Activated T-cell treated with anti-CD3 and anti-CD28 coated beads for 24 hours (primary cell): ENCODE measurements at regions not wholly inside any gene's neighbourhood (a gene's known extent, or its start where the extent isn't known, plus 50 kb on each side); places are given as distances from the start of the nearest gene placed in this dataset.

ENCODE experiments used
- DNase-seq: peaks from one replicate; pipeline ENCODE4 v3.0.0-alpha.2; 2020; ENCODE audit warnings: low read depth

GRCh38 chr6:5946701-5947100 is 60.0 kb downstream of the NRN1 start:
- DNase-seq = no peak

DNA sequence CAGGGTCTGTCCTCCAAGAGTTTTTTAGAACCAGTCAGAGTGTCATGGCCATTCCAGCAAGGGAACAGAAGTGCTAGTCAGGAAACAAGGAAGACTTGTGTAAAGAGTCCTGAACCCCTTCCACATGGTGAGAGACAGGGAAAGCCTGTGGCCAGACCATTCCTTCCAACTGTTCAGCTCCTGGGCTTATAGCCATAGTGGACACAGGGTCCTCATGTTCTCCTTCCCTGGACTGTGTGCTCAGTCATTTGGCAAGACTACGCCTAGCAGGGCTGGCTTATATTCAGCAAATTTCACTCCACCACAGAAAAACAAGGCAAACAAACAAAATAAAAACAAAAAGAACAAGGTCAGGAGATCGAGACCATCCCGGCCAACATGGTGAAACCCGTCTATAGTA is 60.5 kb downstream of the NRN1 start:
- no peak for DNase-seq

DNA sequence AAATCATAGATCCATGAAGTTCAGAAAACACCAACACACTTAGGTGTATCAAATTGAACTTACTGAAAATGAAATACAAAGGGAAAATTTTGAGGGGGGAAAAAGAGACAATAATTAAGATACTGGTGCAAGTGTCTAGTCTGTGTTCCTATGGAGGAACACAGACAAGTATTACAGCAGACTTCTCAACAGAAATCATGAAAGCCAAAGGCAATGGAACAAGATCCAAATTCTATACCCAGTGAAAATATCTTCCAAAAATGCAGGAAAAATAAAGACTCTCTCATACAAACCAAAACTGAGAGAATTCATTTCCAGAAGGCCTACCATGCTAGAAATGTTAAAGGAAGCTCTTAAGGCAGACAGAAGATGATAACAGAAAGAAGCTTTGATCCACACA is 63.1 kb downstream of the NRN1 start:
- DNase-seq = no peak

GRCh38 chr6:5942591-5942990 is 64.1 kb downstream of the NRN1 start:
- no peak for DNase-seq

GRCh38 chr6:5941188-5941587 is 65.5 kb downstream of the NRN1 start:
- no peak for DNase-seq

- DNase-seq = no peak
Measured at GRCh38 chr6:5938934-5939333, 67.8 kb downstream of the NRN1 start.

DNA sequence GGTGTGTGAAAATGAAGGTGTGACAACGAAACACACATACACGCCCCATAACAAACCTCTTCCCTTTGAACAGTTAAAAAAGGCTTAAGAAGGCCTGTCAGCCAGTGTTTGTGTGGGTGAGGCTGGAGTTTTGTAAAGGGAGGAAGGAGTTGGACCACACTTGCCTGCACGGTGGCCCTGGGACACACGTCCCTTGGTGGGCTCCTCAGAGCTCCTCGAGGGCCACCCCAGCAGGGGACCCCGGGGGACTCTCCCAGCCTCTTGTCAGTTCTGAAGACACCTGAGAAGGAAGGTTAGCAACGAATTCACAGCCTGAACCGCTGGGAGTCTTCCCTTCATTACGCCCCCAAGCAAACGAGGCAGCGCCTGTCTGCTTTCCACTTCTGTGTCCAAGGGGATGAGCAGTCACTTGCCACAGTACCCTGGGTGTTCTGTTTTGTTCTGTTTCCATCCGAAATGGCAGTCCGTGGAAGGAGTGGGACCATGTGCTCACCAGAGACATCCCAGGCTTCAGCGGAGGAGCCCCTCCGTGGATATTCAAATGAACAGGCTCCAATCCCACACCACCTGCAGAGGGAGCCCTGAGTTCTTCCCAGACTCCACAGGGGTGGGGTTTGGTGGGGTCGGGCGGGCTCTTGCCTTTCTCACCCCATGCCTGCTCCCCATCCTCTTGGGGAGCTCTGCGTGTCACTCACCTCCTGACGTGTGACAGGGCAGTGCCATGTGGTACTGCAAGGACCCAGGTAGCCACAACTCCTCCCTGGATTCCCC is 68.6 kb downstream of the NRN1 start:
- no peak for DNase-seq

DNA sequence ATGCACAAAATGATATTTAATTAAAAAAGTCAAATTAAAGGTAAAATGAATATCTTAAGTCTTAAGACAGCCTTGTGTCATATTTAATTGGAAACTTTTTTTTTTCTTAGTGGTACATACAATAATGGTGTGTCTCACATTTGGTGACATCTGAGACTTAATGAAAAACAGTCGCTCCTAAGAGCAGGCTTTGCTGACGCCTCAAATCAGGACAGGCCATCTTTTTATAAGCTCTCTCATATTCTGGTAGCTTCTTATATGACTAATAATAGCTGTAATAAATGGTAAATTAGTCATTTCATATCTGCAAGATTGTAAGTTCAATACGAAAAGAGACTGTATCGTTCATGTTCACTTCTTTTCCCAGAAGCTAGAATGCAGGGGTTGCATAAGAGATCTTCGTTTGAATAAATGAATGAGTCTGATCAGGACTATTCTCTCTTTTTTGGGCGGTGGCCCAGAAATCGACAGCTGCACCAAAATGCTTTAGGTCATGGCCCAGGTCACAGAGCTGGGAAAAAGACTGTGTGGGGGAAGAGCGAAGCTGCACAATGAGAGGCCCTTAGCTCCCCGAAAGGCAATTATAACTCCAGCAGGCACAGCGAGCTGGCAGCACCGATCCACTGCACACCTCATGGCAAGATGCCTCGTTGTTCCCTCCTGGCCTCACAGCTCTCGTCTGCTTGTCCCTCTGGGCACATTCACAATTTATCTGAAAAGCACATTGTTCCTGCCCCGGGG is 69.4 kb downstream of the NRN1 start:
- no peak for DNase-seq

DNA sequence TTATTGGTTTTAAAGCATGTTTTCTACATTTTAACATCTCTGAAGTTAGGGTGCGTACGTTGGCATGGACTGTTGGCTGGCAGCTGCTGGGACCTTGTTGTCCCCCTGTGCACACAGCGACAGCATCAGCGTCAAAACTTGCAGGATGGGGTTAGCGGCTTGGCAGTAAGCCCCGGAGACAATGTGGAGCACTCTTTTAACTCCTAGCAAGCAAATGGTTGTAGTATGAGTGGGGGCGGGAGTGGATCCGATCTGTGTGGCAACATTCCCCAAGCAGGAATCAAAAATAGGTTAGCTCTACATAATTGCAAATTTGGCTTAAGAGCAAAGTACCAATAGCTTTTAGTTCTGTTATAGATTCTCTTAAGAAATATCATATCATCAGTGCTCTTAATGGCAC is 70.1 kb downstream of the NRN1 start:
- no peak for DNase-seq

DNA sequence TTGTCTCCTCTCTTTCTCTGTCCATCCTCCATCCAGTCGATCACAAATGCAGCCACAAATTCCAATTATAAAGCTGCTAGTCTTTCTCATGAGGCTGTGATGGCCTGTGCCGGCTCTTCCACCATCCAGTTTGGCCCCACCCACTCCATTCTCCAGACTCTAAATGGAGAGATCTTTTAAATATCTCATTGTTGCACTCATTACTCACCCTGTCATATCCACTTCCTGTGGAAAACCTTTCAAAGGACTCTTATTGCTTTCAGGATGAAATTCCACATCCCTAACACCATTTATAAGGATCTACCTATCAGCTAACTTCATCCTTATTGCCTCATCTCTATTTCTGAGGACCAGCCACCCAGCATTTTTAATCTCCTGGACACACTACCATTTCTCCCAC is 70.6 kb downstream of the NRN1 start:
- DNase-seq = no peak

DNA sequence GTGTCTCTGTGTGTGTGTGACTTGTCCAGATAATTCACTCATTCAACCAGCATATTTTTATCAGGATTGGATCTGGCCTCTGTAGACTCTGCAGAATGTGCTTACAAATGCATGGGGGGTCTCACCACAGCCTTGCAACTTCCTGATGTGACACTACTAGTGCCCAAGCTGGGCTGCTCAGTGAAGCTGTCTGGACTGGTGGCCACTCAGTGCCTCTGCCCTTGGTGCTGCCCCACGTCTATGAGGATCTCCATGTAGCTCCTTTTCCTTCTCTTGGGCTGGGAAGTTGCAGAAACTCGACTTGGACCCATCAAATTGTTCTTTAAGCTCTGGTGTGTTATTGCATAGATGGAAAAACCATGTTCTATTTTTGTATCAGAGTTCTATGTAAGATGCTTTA is 75.8 kb downstream of the NRN1 start:
- DNase-seq = no peak

DNA sequence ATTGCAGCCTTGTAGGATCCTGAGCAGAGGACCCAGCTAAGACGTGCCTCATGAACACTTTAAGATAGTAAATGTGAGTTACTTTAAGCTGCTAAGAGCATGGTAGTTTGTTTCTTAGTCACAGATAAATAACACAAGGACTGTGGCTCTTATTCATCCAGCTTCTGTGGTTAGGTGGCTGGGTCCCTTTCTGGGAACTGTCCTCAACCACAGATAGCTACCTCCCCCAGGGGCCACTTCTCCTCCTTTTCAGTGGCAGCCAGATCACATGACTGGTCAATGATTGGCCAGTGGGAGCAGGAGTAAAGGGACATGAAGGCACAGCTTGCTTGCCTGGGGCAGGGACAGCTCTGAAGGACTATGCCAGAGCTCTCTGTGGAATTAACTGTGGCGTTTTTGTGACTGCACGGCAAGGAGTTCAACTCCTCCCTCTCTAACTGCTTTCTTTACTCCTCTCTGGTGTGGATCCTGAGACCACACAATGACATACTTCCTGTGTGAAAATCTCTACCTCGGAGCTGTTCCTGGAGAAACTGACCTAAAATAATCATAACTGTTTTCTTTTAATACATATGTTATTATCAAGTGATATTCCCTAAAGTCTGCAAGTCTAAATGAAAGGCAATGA is 76.5 kb downstream of the NRN1 start:
- no peak for DNase-seq

GRCh38 chr6:5923840-5924239 is 82.9 kb downstream of the NRN1 start:
- DNase-seq = no peak

DNA sequence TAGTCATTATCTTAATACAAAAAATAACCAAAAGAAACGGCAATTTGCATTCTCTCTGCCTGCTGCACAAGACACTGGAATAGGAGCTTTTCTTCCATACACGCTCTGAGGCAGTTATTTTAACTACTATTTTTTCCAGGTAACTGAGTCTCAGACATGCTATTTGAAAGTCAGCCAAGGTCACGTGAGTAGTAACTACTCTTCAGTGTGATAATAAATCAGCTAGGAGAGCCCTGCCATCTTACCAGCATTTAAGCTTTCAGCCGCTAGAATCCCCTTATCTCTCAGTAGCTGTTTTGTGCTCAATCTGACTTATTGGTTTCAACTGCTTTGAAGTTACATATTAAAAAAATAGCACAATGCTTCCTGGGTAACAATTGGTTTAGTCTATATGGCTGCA is 84.5 kb downstream of the NRN1 start:
- no peak for DNase-seq

GRCh38 chr6:5909721-5910120 is 97.0 kb downstream of the NRN1 start:
- DNase-seq = no peak

DNA sequence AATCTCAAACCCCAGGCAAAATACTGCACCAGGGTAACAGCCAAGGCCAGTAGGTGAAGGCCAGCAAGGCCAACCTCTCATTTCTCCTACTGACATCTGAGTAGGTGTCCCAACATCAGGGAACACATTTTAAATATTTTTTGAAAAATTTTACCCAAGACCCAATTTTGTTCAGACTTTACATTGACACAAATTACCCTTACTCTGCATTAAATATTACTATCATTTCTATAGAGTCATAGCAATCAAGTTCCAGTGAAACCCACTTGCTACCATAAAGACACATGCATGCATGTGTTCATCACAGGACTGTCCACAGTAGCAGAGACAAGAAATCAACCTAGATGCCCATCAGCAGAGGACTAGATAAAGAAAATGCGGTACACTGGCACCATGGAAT is 99.9 kb downstream of the NRN1 start:
- DNase-seq = no peak

GRCh38 chr6:5906340-5906670 is 100.4 kb downstream of the NRN1 start:
- DNase-seq = no peak

- DNase-seq = no peak
Measured at GRCh38 chr6:5905431-5906339, 101.0 kb downstream of the NRN1 start.

DNA sequence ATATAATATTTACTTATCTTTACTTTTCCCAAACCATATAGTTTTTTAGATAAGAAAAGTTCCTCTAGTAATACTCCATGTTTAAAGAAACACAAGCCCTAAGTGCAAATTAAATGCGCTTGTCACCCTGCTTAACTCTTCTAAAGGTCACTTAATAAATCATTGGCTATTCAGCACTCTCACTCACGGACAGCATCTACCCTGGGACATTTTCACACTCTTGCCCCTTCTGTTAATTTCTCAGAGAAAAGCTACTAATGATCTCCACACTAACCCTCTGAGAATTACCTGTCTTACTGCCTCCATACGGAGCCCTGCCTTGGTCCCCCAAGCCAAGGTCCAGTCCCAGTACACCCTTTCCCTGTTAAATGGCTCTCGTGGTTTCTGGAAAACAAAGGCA is 102.2 kb downstream of the NRN1 start:
- no peak for DNase-seq

GRCh38 chr6:5899216-5900045 is 107.3 kb downstream of the NRN1 start:
- DNase-seq = no peak

- DNase-seq = no peak
Measured at GRCh38 chr6:5898563-5898962, 108.2 kb downstream of the NRN1 start.

- DNase-seq = no peak
Measured at GRCh38 chr6:5898102-5898501, 108.6 kb downstream of the NRN1 start.
